CD4-positive, CD25-positive, alpha-beta regulatory T cell (primary cell): ENCODE measurements at regions not wholly inside any gene's neighbourhood (a gene's known extent, or its start where the extent isn't known, plus 50 kb on each side); places are given as distances from the start of the nearest gene placed in this dataset.

ENCODE experiments used
- ATAC-seq, 2 donors: fragments of 150-1000 bp; cut with Tn5 transposase; one replicate each; pipeline ENCODE4 v1.10.0; 2021; ENCODE audit warnings: low read depth in 2 of 2, moderate number of reproducible peaks in 2 of 2, moderate library complexity in 1 of 2
- DNase-seq, 3 donors: peaks; one replicate each; pipeline versions ENCODE4 v3.0.0 to v3.0.0-alpha.2; 2012 to 2022; ENCODE audit warnings: mixed read lengths in 1 of 3
- H3K27ac ChIP-seq: one replicate; pipeline ENCODE4 v1.7.0; 2013; ENCODE audit warnings: mild to moderate bottlenecking, low read length; ENCODE audit not compliant: insufficient read depth, poor library complexity, severe bottlenecking
- H3K27me3 ChIP-seq: one replicate; pipeline ENCODE4 v1.7.0; 2013; ENCODE audit warnings: low read length; ENCODE audit not compliant: control insufficient read depth, insufficient read depth
- H3K36me3 ChIP-seq: one replicate; pipeline ENCODE4 v1.7.0; 2013; ENCODE audit warnings: mild to moderate bottlenecking, low read length, moderate library complexity; ENCODE audit not compliant: control insufficient read depth, insufficient read depth
- H3K4me1 ChIP-seq: 2 replicates; pipeline ENCODE4 v1.7.0; 2013; ENCODE audit warnings: mild to moderate bottlenecking, low read length; ENCODE audit not compliant: insufficient read depth, control insufficient read depth, poor library complexity, severe bottlenecking
- H3K4me3 ChIP-seq: one replicate; pipeline ENCODE4 v1.7.0; 2013; ENCODE audit warnings: low read depth, mild to moderate bottlenecking, low read length, moderate library complexity
- H3K9me3 ChIP-seq, 2 experiments: 1 replicate in 1 of 2; 2 replicates in 1 of 2; pipeline ENCODE4 v1.7.0; 2013; ENCODE audit warnings: low read length in 2 of 2, mild to moderate bottlenecking in 1 of 2, moderate library complexity in 1 of 2; ENCODE audit not compliant: control insufficient read depth in 2 of 2
- H3K27ac Mint-ChIP-seq, 3 donors: one replicate each; pipeline ENCODE4 v1.8.0; 2020 to 2022; ENCODE audit warnings: mild to moderate bottlenecking in 3 of 3, mixed read lengths in 3 of 3, moderate library complexity in 2 of 3
- H3K27me3 Mint-ChIP-seq: one replicate; pipeline ENCODE4 v1.8.0; 2022; ENCODE audit warnings: mild to moderate bottlenecking, mixed read lengths
- H3K36me3 Mint-ChIP-seq: one replicate; pipeline ENCODE4 v1.8.0; 2020; ENCODE audit warnings: mixed read lengths
- H3K4me1 Mint-ChIP-seq, 4 donors: one replicate each; pipeline ENCODE4 v1.8.0; 2020 to 2022; ENCODE audit warnings: mixed read lengths in 4 of 4, mild to moderate bottlenecking in 1 of 4
- H3K4me3 Mint-ChIP-seq, 4 donors: one replicate each; pipeline ENCODE4 v1.8.0; 2020 to 2022; ENCODE audit warnings: mild to moderate bottlenecking in 4 of 4, mixed read lengths in 4 of 4, moderate library complexity in 3 of 4
- H3K9me3 Mint-ChIP-seq, 7 donors: one replicate each; pipeline ENCODE4 v1.8.0; 2020 to 2022; ENCODE audit warnings: mixed read lengths in 7 of 7, mild to moderate bottlenecking in 3 of 7, moderate library complexity in 2 of 7

GRCh38 chr9:28563291-28563934 lies 990.1 kb upstream of the C9orf72 start:
- Histone ChIP-seq H3K27me3 (no peaks in the 10 kb centered on the region), H3K36me3 (no peaks in the 10 kb centered on the region), H3K9me3 (peaks cover 0 to 9% of the 10 kb centered on the region in 2 experiments), H3K4me1 (no peaks in the 10 kb centered on the region), H3K27ac (no peak overlapping the region), H3K4me3 (no peak overlapping the region)
- Mint-ChIP-seq H3K27ac (no peak overlapping the region), H3K36me3 (no peaks in the 10 kb centered on the region), H3K4me1 (no peaks in the 10 kb centered on the region), H3K9me3 (peaks cover 0 to 21% (median 4%) of the 10 kb centered on the region in 7 donors), H3K4me3 (no peak overlapping the region), H3K27me3 (no peaks in the 10 kb centered on the region)
- DNase-seq, result no peak
- ATAC-seq, result no peak

DNA sequence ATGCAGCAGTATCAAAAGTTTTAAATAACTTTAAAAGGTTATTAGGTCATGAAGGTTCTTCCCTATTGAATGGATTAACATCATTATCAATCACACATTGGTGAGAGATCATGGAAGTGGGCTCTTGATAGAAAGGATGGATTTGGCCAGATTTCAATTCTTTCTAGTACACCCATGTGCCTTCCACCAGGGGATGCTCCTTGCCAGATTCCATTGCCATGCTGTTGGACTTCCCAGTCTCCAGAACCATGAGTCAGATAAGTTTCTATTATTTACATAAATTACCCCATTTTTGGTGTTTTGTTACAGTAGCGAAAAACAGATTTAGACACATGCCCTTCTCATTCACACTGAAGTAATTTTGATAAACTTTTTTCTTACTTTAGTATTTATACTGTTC lies 1010.6 kb upstream of the C9orf72 start:
- peaks cover 0 to 11% of the 10 kb centered on the region in 2 experiments for H3K9me3 ChIP-seq
- no peak overlapping the region for H3K4me3 Mint-ChIP-seq
- no peaks in the 10 kb centered on the region for H3K36me3 ChIP-seq
- H3K4me1 Mint-ChIP-seq, result no peaks in the 10 kb centered on the region
- peaks cover 1 to 10% (median 5%) of the 10 kb centered on the region in 7 donors for H3K9me3 Mint-ChIP-seq
- no peak overlapping the region for H3K4me3 ChIP-seq
- no peaks in the 10 kb centered on the region for H3K27me3 ChIP-seq
- no peaks in the 10 kb centered on the region for H3K4me1 ChIP-seq
- no peaks in the 10 kb centered on the region for H3K27me3 Mint-ChIP-seq
- no peaks in the 10 kb centered on the region for H3K36me3 Mint-ChIP-seq
- no peak for DNase-seq
- no peak for ATAC-seq
- H3K27ac Mint-ChIP-seq, result no peak overlapping the region
- H3K27ac ChIP-seq, result no peak overlapping the region

DNA sequence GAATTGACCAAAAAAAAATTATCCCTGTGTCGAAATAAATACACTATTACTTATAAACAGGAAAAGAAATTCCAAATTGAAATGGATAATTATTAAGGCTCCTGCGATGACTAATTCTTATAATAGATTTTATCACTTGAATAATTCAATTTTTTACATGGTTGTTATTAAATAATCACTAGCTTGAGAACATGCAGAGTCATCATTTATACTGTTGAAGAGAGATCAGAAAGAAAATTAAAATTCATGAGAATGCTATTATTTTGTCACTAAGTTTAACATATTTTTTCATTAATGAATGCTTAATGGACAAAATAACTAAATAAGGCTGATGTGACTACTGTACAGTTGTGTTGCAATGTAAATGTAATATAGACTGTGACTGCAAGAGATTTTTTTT lies 1011.3 kb upstream of the C9orf72 start:
- H3K27me3 ChIP-seq, result no peaks in the 10 kb centered on the region
- no peak overlapping the region for H3K27ac Mint-ChIP-seq
- H3K9me3 Mint-ChIP-seq, result peaks cover 1 to 10% (median 5%) of the 10 kb centered on the region in 7 donors
- no peak overlapping the region for H3K4me3 ChIP-seq
- no peak overlapping the region for H3K27ac ChIP-seq
- DNase-seq (no peak), ATAC-seq (no peak)
- H3K4me1 Mint-ChIP-seq, result no peaks in the 10 kb centered on the region
- H3K36me3 ChIP-seq, result no peaks in the 10 kb centered on the region
- no peaks in the 10 kb centered on the region for H3K36me3 Mint-ChIP-seq
- H3K27me3 Mint-ChIP-seq, result no peaks in the 10 kb centered on the region
- H3K4me1 ChIP-seq, result no peaks in the 10 kb centered on the region
- no peak overlapping the region for H3K4me3 Mint-ChIP-seq
- peaks cover 0 to 11% of the 10 kb centered on the region in 2 experiments for H3K9me3 ChIP-seq

GRCh38 chr9:28587052-28587451 lies 1013.8 kb upstream of the C9orf72 start:
- no peak overlapping the region for H3K27ac Mint-ChIP-seq
- no peaks in the 10 kb centered on the region for H3K4me1 ChIP-seq
- no peaks in the 10 kb centered on the region for H3K4me1 Mint-ChIP-seq
- no peak overlapping the region for H3K4me3 Mint-ChIP-seq
- peaks cover 2 to 11% of the 10 kb centered on the region in 2 experiments for H3K9me3 ChIP-seq
- no peaks in the 10 kb centered on the region for H3K27me3 Mint-ChIP-seq
- H3K36me3 Mint-ChIP-seq, result no peaks in the 10 kb centered on the region
- H3K36me3 ChIP-seq, result no peaks in the 10 kb centered on the region
- no peaks in the 10 kb centered on the region for H3K27me3 ChIP-seq
- H3K4me3 ChIP-seq, result no peak overlapping the region
- peaks cover 2 to 10% (median 4%) of the 10 kb centered on the region in 7 donors for H3K9me3 Mint-ChIP-seq
- ATAC-seq (no peak), DNase-seq (no peak)
- no peak overlapping the region for H3K27ac ChIP-seq

DNA sequence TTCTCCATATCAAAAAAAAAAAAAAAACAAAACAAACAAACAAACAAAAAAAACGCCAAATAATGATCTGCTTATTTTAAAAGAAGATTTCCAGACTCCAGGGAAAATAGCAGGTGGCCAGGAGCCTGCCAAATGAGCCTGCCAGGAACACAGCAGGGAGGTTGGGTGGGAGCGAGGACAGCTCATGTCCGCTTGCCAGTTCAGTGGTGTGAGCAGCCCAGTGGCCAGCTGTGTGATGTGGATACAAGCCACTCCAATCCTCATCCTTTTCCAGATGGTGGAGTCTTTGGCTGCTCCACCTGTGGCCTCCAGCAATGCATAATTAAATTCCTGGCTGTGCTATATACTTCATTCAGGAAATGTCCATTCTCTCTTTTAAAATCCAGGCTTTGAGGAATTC lies 1025.1 kb upstream of the C9orf72 start:
- H3K36me3 Mint-ChIP-seq, result no peaks in the 10 kb centered on the region

DNA sequence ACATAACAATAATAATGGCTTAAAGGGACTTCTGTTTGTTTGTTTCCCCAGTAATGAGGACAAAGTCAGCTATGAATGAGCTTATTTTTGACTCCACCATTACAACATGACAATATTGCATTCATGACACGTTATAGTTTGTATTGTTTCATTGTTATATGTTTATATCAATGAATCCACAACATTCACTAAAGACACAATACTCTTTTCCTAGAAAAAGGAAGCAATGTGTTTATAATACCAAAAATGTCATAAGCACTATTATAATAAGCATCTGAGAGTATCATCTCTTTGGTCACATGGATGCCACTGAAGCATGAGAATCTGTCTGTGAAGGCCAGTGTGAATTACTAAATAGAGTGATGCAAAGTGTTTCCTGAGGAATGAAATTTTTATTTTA lies 1026.9 kb upstream of the C9orf72 start:
- H3K4me1 ChIP-seq, result no peaks in the 10 kb centered on the region
- H3K27me3 ChIP-seq, result no peaks in the 10 kb centered on the region
- H3K9me3 ChIP-seq, result peaks cover 0 to 2% of the 10 kb centered on the region in 2 experiments
- H3K27ac ChIP-seq, result no peak overlapping the region
- no peaks in the 10 kb centered on the region for H3K36me3 Mint-ChIP-seq
- H3K27me3 Mint-ChIP-seq, result no peaks in the 10 kb centered on the region
- H3K4me3 ChIP-seq, result no peak overlapping the region
- H3K4me1 Mint-ChIP-seq, result no peaks in the 10 kb centered on the region
- no peak overlapping the region for H3K27ac Mint-ChIP-seq
- no peaks in the 10 kb centered on the region for H3K36me3 ChIP-seq
- ATAC-seq (no peak), DNase-seq (no peak)
- peaks cover 0 to 9% (median 2%) of the 10 kb centered on the region in 7 donors for H3K9me3 Mint-ChIP-seq
- no peak overlapping the region for H3K4me3 Mint-ChIP-seq

More for the DNA sequence above, 1025.1 kb upstream of the C9orf72 start:
- Mint-ChIP-seq H3K4me3 (no peak overlapping the region), H3K27me3 (no peaks in the 10 kb centered on the region), H3K27ac (no peak overlapping the region), H3K9me3 (peaks cover 0 to 10% (median 2%) of the 10 kb centered on the region in 7 donors), H3K4me1 (no peaks in the 10 kb centered on the region)
- no peak for ATAC-seq
- Histone ChIP-seq H3K27ac (no peak overlapping the region), H3K4me1 (no peaks in the 10 kb centered on the region), H3K4me3 (no peak overlapping the region), H3K36me3 (no peaks in the 10 kb centered on the region), H3K27me3 (no peaks in the 10 kb centered on the region), H3K9me3 (peaks cover 0 to 2% of the 10 kb centered on the region in 2 experiments)
- DNase-seq, result no peak

- H3K36me3 Mint-ChIP-seq, result no peaks in the 10 kb centered on the region
- no peak overlapping the region for H3K4me3 Mint-ChIP-seq
- Histone ChIP-seq H3K36me3 (no peaks in the 10 kb centered on the region), H3K9me3 (no peaks in the 10 kb centered on the region), H3K27me3 (no peaks in the 10 kb centered on the region), H3K27ac (no peak overlapping the region), H3K4me3 (no peak overlapping the region), H3K4me1 (no peaks in the 10 kb centered on the region)
- no peaks in the 10 kb centered on the region for H3K4me1 Mint-ChIP-seq
- no peaks in the 10 kb centered on the region for H3K27me3 Mint-ChIP-seq
- peaks cover 0 to 8% (median 3%) of the 10 kb centered on the region in 7 donors for H3K9me3 Mint-ChIP-seq
- ATAC-seq (no peak), DNase-seq (no peak)
- no peak overlapping the region for H3K27ac Mint-ChIP-seq
Observed at GRCh38 chr9:28607843-28608242, 1034.6 kb upstream of the C9orf72 start.

- Mint-ChIP-seq H3K36me3 (no peaks in the 10 kb centered on the region), H3K27me3 (no peaks in the 10 kb centered on the region), H3K9me3 (peaks cover 0 to 8% (median 3%) of the 10 kb centered on the region in 7 donors), H3K4me3 (no peak overlapping the region), H3K4me1 (no peaks in the 10 kb centered on the region), H3K27ac (no peak overlapping the region)
- ATAC-seq (no peak), DNase-seq (no peak)
- H3K4me1 ChIP-seq, result no peaks in the 10 kb centered on the region
- H3K27ac ChIP-seq, result no peak overlapping the region
- no peaks in the 10 kb centered on the region for H3K36me3 ChIP-seq
- no peaks in the 10 kb centered on the region for H3K27me3 ChIP-seq
- H3K4me3 ChIP-seq, result no peak overlapping the region
- peaks cover 0 to 2% of the 10 kb centered on the region in 2 experiments for H3K9me3 ChIP-seq
Observed at GRCh38 chr9:28610339-28610738, 1037.1 kb upstream of the C9orf72 start.
